Fibroblast of mammary gland (primary cell): ENCODE measurements at regions not wholly inside any gene's neighbourhood (a gene's known extent, or its start where the extent isn't known, plus 50 kb on each side); places are given as distances from the start of the nearest gene placed in this dataset.
"Not testable (repeated sequence)": the region's sequence is repeated elsewhere in the genome, so short reads cannot be mapped to it uniquely, and the experiment has no call there.

Experiments
- DNase-seq: peaks from one replicate; pipeline ENCODE4 v3.0.0-alpha.2; 2010; ENCODE audit warnings: low read depth
- H3K4me3 ChIP-seq: 2 replicates; pipeline ENCODE4 v1.5.1; 2011; ENCODE audit warnings: low read depth, mild to moderate bottlenecking, low read length, moderate library complexity; ENCODE audit not compliant: control insufficient read depth
- CTCF ChIP-seq: conservative IDR thresholded peaks from 2 replicates; pipeline ENCODE4 v1.5.1; 2011; ENCODE audit warnings: low read depth, low read length, inconsistent platforms; ENCODE audit not compliant: control insufficient read depth, insufficient read depth

GRCh38 chr1:166740668-166741276 lies 98.5 kb upstream of the POGK start:
- no peak overlapping the region for H3K4me3 ChIP-seq
- TF ChIP-seq CTCF: no peak

GRCh38 chr1:166763318-166763717 lies 76.0 kb upstream of the POGK start:
- no peak overlapping the region for H3K4me3 ChIP-seq
- no peak for TF ChIP-seq CTCF
- no peak for DNase-seq

More at GRCh38 chr1:166740668-166741276, 98.5 kb upstream of the POGK start:
- no peak for DNase-seq

- H3K4me3 ChIP-seq: no peak overlapping the region
- no peak for DNase-seq
Observed at GRCh38 chr1:166766942-166767341, 72.3 kb upstream of the POGK start.

GRCh38 chr1:166784646-166785045 lies 54.6 kb upstream of the POGK start:
- H3K4me3 ChIP-seq, DNase-seq: not testable (repeated sequence)

More at GRCh38 chr1:166766942-166767341, 72.3 kb upstream of the POGK start:
- TF ChIP-seq CTCF: no peak

GRCh38 chr1:166785987-166786386 lies 53.3 kb upstream of the POGK start:
- no peak overlapping the region for H3K4me3 ChIP-seq
- no peak for DNase-seq

GRCh38 chr1:166789286-166789685 lies 50.0 kb upstream of the POGK start:
- DNase-seq: no peak
- H3K4me3 ChIP-seq: no peak overlapping the region
- TF ChIP-seq CTCF: no peak

More at GRCh38 chr1:166785987-166786386, 53.3 kb upstream of the POGK start:
- no peak for TF ChIP-seq CTCF
